HEK293 (cell line): ENCODE measurements at regions not wholly inside any gene's neighbourhood (a gene's known extent, or its start where the extent isn't known, plus 50 kb on each side); places are given as distances from the start of the nearest gene placed in this dataset.

Experiments used
- CTCF ChIA-PET: fragments of 350-600 bp; formaldehyde crosslinking; extraction: SDS; loops from one replicate; lab custom pipeline; 2021; ENCODE audit warnings: antibody characterized with exemption; lab: Yijun Ruan, JAX
- POLR2A ChIA-PET: fragments of 300-600 bp; formaldehyde crosslinking; extraction: SDS; loops from one replicate; lab custom pipeline; 2020; ENCODE audit warnings: antibody characterized with exemption, inconsistent platforms; lab: Yijun Ruan, JAX
- H3K27ac ChIP-seq: fragments of 200-500 bp; sonication (Bioruptor generic); 2 replicates; pipeline ENCODE4 v1.5.1; 2014; ENCODE audit warnings: low read depth, low read length, control low read depth, inconsistent platforms; ENCODE audit errors: extremely low read depth
- H3K36me3 ChIP-seq, 2 experiments: fragments of 200-500 bp in 1 of 2; sonication (Bioruptor generic) in 1 of 2; 1 replicate in 1 of 2; 2 replicates in 1 of 2; pipeline ENCODE4 v1.5.1; 2014 to 2017; ENCODE audit warnings: inconsistent platforms in 2 of 2, low read length in 2 of 2; ENCODE audit not compliant: control insufficient read depth in 2 of 2, insufficient read depth in 1 of 2
- H3K4me1 ChIP-seq: fragments of 200-500 bp; sonication (Bioruptor generic); 2 replicates; pipeline ENCODE4 v1.5.1; 2014; ENCODE audit warnings: mild to moderate bottlenecking, low read length, inconsistent platforms; ENCODE audit not compliant: control insufficient read depth, insufficient read depth
- H3K4me3 ChIP-seq: 2 replicates; pipeline ENCODE4 v1.5.1; 2011; ENCODE audit warnings: low read depth, mild to moderate bottlenecking, control low read depth, low read length, moderate library complexity
- H3K9me3 ChIP-seq: fragments of 200-500 bp; sonication (Bioruptor generic); 2 replicates; pipeline ENCODE4 v1.5.1; 2014; ENCODE audit warnings: low read depth, low read length, inconsistent platforms; ENCODE audit not compliant: control insufficient read depth, insufficient read depth
- ELK4 ChIP-seq: IDR thresholded peaks from 2 replicates; pipeline ENCODE4 v1.6.1; 2011; ENCODE audit warnings: mild to moderate bottlenecking, low read depth, low read length, borderline replicate concordance
- FEZF1 ChIP-seq: fragments of 450-650 bp; formaldehyde crosslinking; IDR thresholded peaks from 2 replicates; pipeline ENCODE4 v1.5.1; 2016; ENCODE audit warnings: missing biosample characterization, missing genetic modification characterization
- KLF10 ChIP-seq: fragments of 450-650 bp; IDR thresholded peaks from 2 replicates; pipeline ENCODE4 v1.5.1; 2018; ENCODE audit warnings: missing biosample characterization, mild to moderate bottlenecking, missing genetic modification characterization
- KLF8 ChIP-seq: fragments of 450-650 bp; formaldehyde crosslinking; IDR thresholded peaks from 2 replicates; pipeline ENCODE4 v1.5.1; 2016; ENCODE audit warnings: missing biosample characterization, missing genetic modification characterization
- MZF1 ChIP-seq: fragments of 450-650 bp; formaldehyde crosslinking; IDR thresholded peaks from 2 replicates; pipeline ENCODE4 v1.5.1; 2017; ENCODE audit warnings: missing biosample characterization, missing genetic modification characterization, borderline replicate concordance
- PBX3 ChIP-seq: sonication (generic); formaldehyde crosslinking; IDR thresholded peaks from 2 replicates; pipeline ENCODE4 v1.8.1; 2022; ENCODE audit warnings: mild to moderate bottlenecking, moderate library complexity, missing genetic modification reagents
- ZNF132 ChIP-seq: fragments of 450-650 bp; formaldehyde crosslinking; IDR thresholded peaks from 2 replicates; pipeline ENCODE4 v1.5.1; 2017; ENCODE audit warnings: missing biosample characterization, missing genetic modification characterization, borderline replicate concordance
- ZNF155 ChIP-seq: fragments of 450-650 bp; formaldehyde crosslinking; IDR thresholded peaks from 2 replicates; pipeline ENCODE4 v1.5.1; 2016; ENCODE audit warnings: missing biosample characterization, missing genetic modification characterization
- ZNF157 ChIP-seq: fragments of 450-650 bp; formaldehyde crosslinking; IDR thresholded peaks from 2 replicates; pipeline ENCODE4 v1.5.1; 2016; ENCODE audit warnings: missing biosample characterization, missing genetic modification characterization
- ZNF16 ChIP-seq: fragments of 450-650 bp; formaldehyde crosslinking; IDR thresholded peaks from 2 replicates; pipeline ENCODE4 v1.5.1; 2016; ENCODE audit warnings: low read depth, missing biosample characterization, missing genetic modification characterization
- ZNF19 ChIP-seq: fragments of 450-650 bp; formaldehyde crosslinking; IDR thresholded peaks from 2 replicates; pipeline ENCODE4; 2016; ENCODE audit warnings: missing biosample characterization, missing genetic modification characterization, low read depth
- ZNF311 ChIP-seq: fragments of 450-650 bp; formaldehyde crosslinking; IDR thresholded peaks from 2 replicates; pipeline ENCODE4 v1.5.1; 2017; ENCODE audit warnings: missing biosample characterization, missing genetic modification characterization, borderline replicate concordance
- ZNF335 ChIP-seq: fragments of 450-650 bp; formaldehyde crosslinking; conservative IDR thresholded peaks from 2 replicates; pipeline ENCODE4 v1.5.1; 2016; ENCODE audit warnings: missing biosample characterization, missing genetic modification characterization
- ZNF48 ChIP-seq: fragments of 450-650 bp; formaldehyde crosslinking; IDR thresholded peaks from 2 replicates; pipeline ENCODE4 v1.5.1; 2016; ENCODE audit warnings: missing biosample characterization, missing genetic modification characterization
- ZNF501 ChIP-seq: fragments of 450-650 bp; formaldehyde crosslinking; IDR thresholded peaks from 2 replicates; pipeline ENCODE4 v1.5.1; 2016; ENCODE audit warnings: missing biosample characterization, missing genetic modification characterization
- ZNF521 ChIP-seq: fragments of 450-650 bp; formaldehyde crosslinking; IDR thresholded peaks from 2 replicates; pipeline ENCODE4 v1.5.1; 2017; ENCODE audit warnings: missing biosample characterization, mild to moderate bottlenecking, missing genetic modification characterization
- ZNF558 ChIP-seq: fragments of 450-650 bp; formaldehyde crosslinking; IDR thresholded peaks from 2 replicates; pipeline ENCODE4 v1.5.1; 2016; ENCODE audit warnings: missing biosample characterization, missing genetic modification characterization
- ZNF596 ChIP-seq: fragments of 450-650 bp; IDR thresholded peaks from 2 replicates; pipeline ENCODE4 v1.5.0; 2018; ENCODE audit warnings: missing biosample characterization, mild to moderate bottlenecking, missing genetic modification characterization, moderate library complexity
- ZNF600 ChIP-seq: fragments of 450-650 bp; formaldehyde crosslinking; IDR thresholded peaks from 2 replicates; pipeline ENCODE4 v1.5.1; 2016; ENCODE audit warnings: missing biosample characterization, missing genetic modification characterization
- ZNF626 ChIP-seq: fragments of 450-650 bp; sonication (Bioruptor Pico); formaldehyde crosslinking; IDR thresholded peaks from 2 replicates; pipeline ENCODE4 v1.5.1; 2018; ENCODE audit warnings: missing biosample characterization, missing genetic modification characterization, inconsistent platforms
- ZNF785 ChIP-seq: fragments of 450-650 bp; formaldehyde crosslinking; IDR thresholded peaks from 2 replicates; pipeline ENCODE4 v1.5.1; 2016; ENCODE audit warnings: missing biosample characterization, missing genetic modification characterization
- TF ChIP-seq, protein P1 (sequence below): fragments of 450-650 bp; formaldehyde crosslinking; IDR thresholded peaks from 2 replicates; pipeline ENCODE4 v1.5.1; 2016; ENCODE audit warnings: missing biosample characterization, missing genetic modification characterization

GRCh38 chr5:142213077-142213476 lies 104.5 kb downstream of the NDFIP1 start:
- H3K4me3 ChIP-seq: no peak overlapping the region
- TF ChIP-seq ZNF600 (no peak), ZNF16 (tag by site-specific recombination) (no peak), ZNF132 (tag by site-specific recombination) (no peak)
- TF ChIP-seq, all 188 proteins: peak for 0
- no peak overlapping the region for H3K27ac ChIP-seq
- no peaks in the 10 kb centered on the region for H3K36me3 ChIP-seq
- ChIA-PET POLR2A (no interaction called here), CTCF (interaction anchor here (0.9 kb wide), 1 partner anchor 8 kb away, joined by 3 read pairs; no protein-coding TSS in a partner anchor)
- peaks cover 9% of the 10 kb centered on the region for H3K4me1 ChIP-seq
- no peaks in the 10 kb centered on the region for H3K9me3 ChIP-seq

GRCh38 chr5:142211918-142212317 lies 103.3 kb downstream of the NDFIP1 start:
- H3K36me3 ChIP-seq: no peaks in the 10 kb centered on the region
- CTCF ChIA-PET: interaction anchor here (0.6 kb wide), 2 partner anchors 24 to 434 kb away, joined by 3 to 4 read pairs; no protein-coding TSS in a partner anchor
- peaks cover 9% of the 10 kb centered on the region for H3K4me1 ChIP-seq
- no peaks in the 10 kb centered on the region for H3K9me3 ChIP-seq
- TF ChIP-seq, protein P1, sequence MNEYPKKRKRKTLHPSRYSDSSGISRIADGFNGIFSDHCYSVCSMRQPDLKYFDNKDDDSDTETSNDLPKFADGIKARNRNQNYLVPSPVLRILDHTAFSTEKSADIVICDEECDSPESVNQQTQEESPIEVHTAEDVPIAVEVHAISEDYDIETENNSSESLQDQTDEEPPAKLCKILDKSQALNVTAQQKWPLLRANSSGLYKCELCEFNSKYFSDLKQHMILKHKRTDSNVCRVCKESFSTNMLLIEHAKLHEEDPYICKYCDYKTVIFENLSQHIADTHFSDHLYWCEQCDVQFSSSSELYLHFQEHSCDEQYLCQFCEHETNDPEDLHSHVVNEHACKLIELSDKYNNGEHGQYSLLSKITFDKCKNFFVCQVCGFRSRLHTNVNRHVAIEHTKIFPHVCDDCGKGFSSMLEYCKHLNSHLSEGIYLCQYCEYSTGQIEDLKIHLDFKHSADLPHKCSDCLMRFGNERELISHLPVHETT (tag by site-specific recombination): no peak
- TF ChIP-seq ZNF626 (no peak), ZNF558 (no peak), FEZF1 (no peak), ZNF521 (tag by site-specific recombination) (no peak), MZF1 (tag by site-specific recombination) (no peak), ZNF785 (tag by site-specific recombination) (no peak), ZNF335 (tag by site-specific recombination) (no peak), ZNF157 (tag by site-specific recombination) (no peak), KLF8 (tag by site-specific recombination) (no peak), ZNF132 (tag by site-specific recombination) (no peak), ZNF48 (tag by site-specific recombination) (no peak)
- no peak overlapping the region for H3K27ac ChIP-seq
- POLR2A ChIA-PET: no interaction called here
- H3K4me3 ChIP-seq: no peak overlapping the region

DNA sequence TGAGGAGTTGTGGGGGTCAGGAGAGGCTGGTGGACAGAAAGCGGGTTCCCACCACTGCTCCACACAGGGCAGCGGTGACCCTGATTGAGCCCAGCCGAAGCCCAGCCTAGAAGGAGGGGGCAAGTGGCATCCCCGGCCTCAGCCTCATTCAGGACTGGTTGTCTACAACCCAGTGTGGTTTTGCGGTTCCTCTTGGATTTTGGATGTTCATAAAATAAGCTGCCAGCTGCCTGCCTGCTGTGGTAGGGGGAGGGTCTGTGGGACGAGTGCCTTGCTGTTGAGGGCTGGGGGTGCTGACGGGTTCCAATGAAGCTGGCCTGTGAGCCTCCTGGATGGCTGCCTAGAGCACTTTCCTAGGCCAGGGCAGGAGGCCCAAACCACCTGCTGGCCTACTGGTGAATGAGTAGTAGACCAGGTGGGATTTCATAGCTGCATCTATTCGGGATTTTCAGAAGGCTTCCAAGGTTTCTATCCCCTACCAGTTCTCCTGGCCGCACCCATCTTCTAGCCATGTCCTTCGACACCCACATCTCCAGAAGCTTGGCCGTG lies 102.4 kb downstream of the NDFIP1 start:
- Histone ChIP-seq H3K4me3 (no peak overlapping the region), H3K4me1 (peaks cover 3% of the 10 kb centered on the region), H3K9me3 (no peaks in the 10 kb centered on the region), H3K27ac (no peak overlapping the region)
- CTCF ChIA-PET: interaction anchor here (0.6 kb wide), 1 partner anchor 18 kb away, joined by 3 read pairs; no protein-coding TSS in a partner anchor
- TF ChIP-seq ZNF19 (tag by site-specific recombination) (no peak), ZNF501 (tag by site-specific recombination) (no peak), ELK4 (no peak), KLF10 (tag by site-specific recombination) (no peak), ZNF311 (no peak), PBX3 (no peak), ZNF521 (tag by site-specific recombination) (no peak), ZNF596 (tag by site-specific recombination) (no peak), ZNF155 (tag by site-specific recombination) (no peak)
- TF ChIP-seq, all 188 proteins: peak for 0
- POLR2A ChIA-PET: no interaction called here
- no peaks in the 10 kb centered on the region for H3K36me3 ChIP-seq
